AG04449 (cell line): ENCODE measurements at regions not wholly inside any gene's neighbourhood (a gene's known extent, or its start where the extent isn't known, plus 50 kb on each side); places are given as distances from the start of the nearest gene placed in this dataset.

Experiments
- CTCF ChIA-PET: fragments of 350-600 bp; formaldehyde crosslinking; extraction: SDS; loops from one replicate; lab custom pipeline; 2021; ENCODE audit warnings: antibody characterized with exemption; lab: Yijun Ruan, JAX
- POLR2A ChIA-PET: fragments of 400-600, 350-600 bp; formaldehyde crosslinking; extraction: SDS; loops from one replicate; lab custom pipeline; 2020; ENCODE audit warnings: antibody characterized with exemption, inconsistent platforms; lab: Yijun Ruan, JAX
- DNase-seq: peaks from one replicate; pipeline ENCODE4 v3.0.0-alpha.2; 2010; ENCODE audit warnings: low read depth, low spot score
- H3K4me3 ChIP-seq: 2 replicates; pipeline ENCODE4 v1.5.1; 2011; ENCODE audit warnings: low read depth, mild to moderate bottlenecking, control low read depth, low read length
- CTCF ChIP-seq: IDR thresholded peaks from one replicate; pipeline ENCODE4 v1.5.1; 2011; ENCODE audit warnings: mild to moderate bottlenecking, moderate library complexity, low read length, control low read depth, inconsistent platforms; ENCODE audit not compliant: insufficient read depth; ENCODE audit errors: missing control alignments

GRCh38 chr4:58205446-58206235 is 1095.5 kb upstream of the IGFBP7 start:
- no peak overlapping the region for H3K4me3 ChIP-seq
- ChIA-PET POLR2A (no interaction called here), CTCF (no interaction called here)
- no peak for DNase-seq
- TF ChIP-seq CTCF = no peak

- POLR2A ChIA-PET = no interaction called here
- CTCF ChIA-PET = no interaction called here
- no peak for TF ChIP-seq CTCF
- DNase-seq = no peak
- H3K4me3 ChIP-seq = no peak overlapping the region
Measured at GRCh38 chr4:58192217-58192616, 1082.0 kb upstream of the IGFBP7 start.

- CTCF ChIA-PET = no interaction called here
- no peak for DNase-seq
- no peak overlapping the region for H3K4me3 ChIP-seq
- POLR2A ChIA-PET = no interaction called here
- TF ChIP-seq CTCF = no peak
Measured at GRCh38 chr4:58191109-58191508, 1080.9 kb upstream of the IGFBP7 start.

- no peak for TF ChIP-seq CTCF
- no peak for DNase-seq
- ChIA-PET POLR2A (no interaction called here), CTCF (no interaction called here)
- H3K4me3 ChIP-seq = no peak overlapping the region
Measured at GRCh38 chr4:58188316-58188715, 1078.1 kb upstream of the IGFBP7 start.

- POLR2A ChIA-PET = no interaction called here
- CTCF ChIA-PET = no interaction called here
- H3K4me3 ChIP-seq = no peak overlapping the region
- TF ChIP-seq CTCF = no peak
- no peak for DNase-seq
Measured at GRCh38 chr4:58175024-58175423, 1064.8 kb upstream of the IGFBP7 start.

- TF ChIP-seq CTCF = no peak
- DNase-seq = no peak
- ChIA-PET POLR2A (no interaction called here), CTCF (no interaction called here)
- H3K4me3 ChIP-seq = no peak overlapping the region
Measured at GRCh38 chr4:58166490-58166889, 1056.3 kb upstream of the IGFBP7 start.
